VCaP (cell line): ENCODE measurements at regions not wholly inside any gene's neighbourhood (a gene's known extent, or its start where the extent isn't known, plus 50 kb on each side); places are given as distances from the start of the nearest gene placed in this dataset.

ENCODE experiments used
- H3K27ac ChIP-seq: fragments of 450-650 bp; 2 replicates; pipeline ENCODE4 v1.5.1; 2017
- CTCF ChIP-seq: fragments of 450-650 bp; conservative IDR thresholded peaks from 2 replicates; pipeline ENCODE4 v1.5.1; 2017; ENCODE audit warnings: mild to moderate bottlenecking, moderate library complexity

GRCh38 chr10:121284936-121285335 lies 313.3 kb downstream of the FGFR2 start:
- TF ChIP-seq CTCF = no peak
- H3K27ac ChIP-seq = peak overlapping the region; percentile 59

GRCh38 chr10:121285406-121286196 lies 312.6 kb downstream of the FGFR2 start:
- TF ChIP-seq CTCF = no peak
- peak overlapping the region; percentile 59 for H3K27ac ChIP-seq

GRCh38 chr10:121288011-121288410 lies 310.2 kb downstream of the FGFR2 start:
- TF ChIP-seq CTCF = no peak
- H3K27ac ChIP-seq = no peak overlapping the region

- H3K27ac ChIP-seq = no peak overlapping the region
- no peak for TF ChIP-seq CTCF
These were observed 309.2 kb downstream of the FGFR2 start for GRCh38 chr10:121288864-121289661.

- no peak overlapping the region for H3K27ac ChIP-seq
- no peak for TF ChIP-seq CTCF
These were observed 308.4 kb downstream of the FGFR2 start for GRCh38 chr10:121289800-121290199.

- TF ChIP-seq CTCF = no peak
- H3K27ac ChIP-seq = no peak overlapping the region
These were observed 307.6 kb downstream of the FGFR2 start for GRCh38 chr10:121290674-121291073.

- TF ChIP-seq CTCF = no peak
- H3K27ac ChIP-seq = no peak overlapping the region
These were observed 306.9 kb downstream of the FGFR2 start for GRCh38 chr10:121291376-121291775.
